ENCODE measurements at regions not wholly inside any gene's neighbourhood (a gene's known extent, or its start where the extent isn't known, plus 50 kb on each side); places are given as distances from the start of the nearest gene placed in this dataset.

- Histone ChIP-seq H3K36me3 (ENCODE audit: insufficient read depth) (no peaks in the 10 kb centered on the region), H3K27ac (ENCODE audit: low read depth) (no peak overlapping the region), H3K79me2 (replicated peaks; ENCODE audit: insufficient read depth) (no peaks in the 10 kb centered on the region), H3K27me3 (ENCODE audit: insufficient read depth) (no peaks in the 10 kb centered on the region), H3K4me1 (ENCODE audit: insufficient read depth) (no peaks in the 10 kb centered on the region), H4K20me1 (replicated peaks; ENCODE audit: insufficient read depth) (no peaks in the 10 kb centered on the region), H3K4me3 (no peak overlapping the region), H3K4me2 (no peak overlapping the region), H3F3A (replicated peaks; ENCODE audit: low read depth) (no peaks in the 10 kb centered on the region), H2AFZ (peak overlapping the region; percentile 93), H3K9me2 (ENCODE audit: insufficient read depth) (no peaks in the 10 kb centered on the region)
- H3K4me3 Mint-ChIP-seq = no peak overlapping the region
- H3K36me3 Mint-ChIP-seq (ENCODE audit: low read depth) = no peaks in the 10 kb centered on the region
- no peak for DNase-seq (ENCODE audit: low spot score)
- no peaks in the 10 kb centered on the region for H3K9me3 Mint-ChIP-seq
- H3K4me1 Mint-ChIP-seq = peaks cover 2% of the 10 kb centered on the region; the same call in 2 of the 3 replicates
- ATAC-seq = no peak
- H3K27ac Mint-ChIP-seq = no peak overlapping the region
- H3K27me3 Mint-ChIP-seq (ENCODE audit: insufficient read depth, low read depth, poor library complexity) = peaks cover 6% of the 10 kb centered on the region
- TF ChIP-seq CTCF (conservative IDR thresholded peaks at IDR 0.05; ENCODE audit: low read depth in 2 of 2) = no peak
- TF ChIP-seq, protein P1, sequence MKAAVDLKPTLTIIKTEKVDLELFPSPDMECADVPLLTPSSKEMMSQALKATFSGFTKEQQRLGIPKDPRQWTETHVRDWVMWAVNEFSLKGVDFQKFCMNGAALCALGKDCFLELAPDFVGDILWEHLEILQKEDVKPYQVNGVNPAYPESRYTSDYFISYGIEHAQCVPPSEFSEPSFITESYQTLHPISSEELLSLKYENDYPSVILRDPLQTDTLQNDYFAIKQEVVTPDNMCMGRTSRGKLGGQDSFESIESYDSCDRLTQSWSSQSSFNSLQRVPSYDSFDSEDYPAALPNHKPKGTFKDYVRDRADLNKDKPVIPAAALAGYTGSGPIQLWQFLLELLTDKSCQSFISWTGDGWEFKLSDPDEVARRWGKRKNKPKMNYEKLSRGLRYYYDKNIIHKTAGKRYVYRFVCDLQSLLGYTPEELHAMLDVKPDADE (IDR thresholded peaks at IDR 0.05) = no peak
- TF ChIP-seq REST (IDR thresholded peaks at IDR 0.05; ENCODE audit: unreplicated experiment) = no peak
- TF ChIP-seq ZNF114 (CRISPR knock-in tag; IDR thresholded peaks at IDR 0.05) = no peak
- no peak for TF ChIP-seq NANOG (IDR thresholded peaks at IDR 0.05; ENCODE audit: borderline replicate concordance)
- TF ChIP-seq EZH2 (IDR thresholded peaks at IDR 0.05; ENCODE audit: low read depth, unreplicated experiment) = no peak
- no peak for TF ChIP-seq STAT1 (IDR thresholded peaks at IDR 0.05; ENCODE audit: unreplicated experiment)
- TF ChIP-seq EZH2phosphoT487 (IDR thresholded peaks at IDR 0.05; ENCODE audit: unreplicated experiment) = no peak
- no peak for TF ChIP-seq POLR2AphosphoS5 (IDR thresholded peaks at IDR 0.05; ENCODE audit: low read depth)
- TF ChIP-seq ZNF331 (CRISPR knock-in tag; IDR thresholded peaks at IDR 0.05; ENCODE audit: low read depth) = no peak
- TF ChIP-seq, protein P2, sequence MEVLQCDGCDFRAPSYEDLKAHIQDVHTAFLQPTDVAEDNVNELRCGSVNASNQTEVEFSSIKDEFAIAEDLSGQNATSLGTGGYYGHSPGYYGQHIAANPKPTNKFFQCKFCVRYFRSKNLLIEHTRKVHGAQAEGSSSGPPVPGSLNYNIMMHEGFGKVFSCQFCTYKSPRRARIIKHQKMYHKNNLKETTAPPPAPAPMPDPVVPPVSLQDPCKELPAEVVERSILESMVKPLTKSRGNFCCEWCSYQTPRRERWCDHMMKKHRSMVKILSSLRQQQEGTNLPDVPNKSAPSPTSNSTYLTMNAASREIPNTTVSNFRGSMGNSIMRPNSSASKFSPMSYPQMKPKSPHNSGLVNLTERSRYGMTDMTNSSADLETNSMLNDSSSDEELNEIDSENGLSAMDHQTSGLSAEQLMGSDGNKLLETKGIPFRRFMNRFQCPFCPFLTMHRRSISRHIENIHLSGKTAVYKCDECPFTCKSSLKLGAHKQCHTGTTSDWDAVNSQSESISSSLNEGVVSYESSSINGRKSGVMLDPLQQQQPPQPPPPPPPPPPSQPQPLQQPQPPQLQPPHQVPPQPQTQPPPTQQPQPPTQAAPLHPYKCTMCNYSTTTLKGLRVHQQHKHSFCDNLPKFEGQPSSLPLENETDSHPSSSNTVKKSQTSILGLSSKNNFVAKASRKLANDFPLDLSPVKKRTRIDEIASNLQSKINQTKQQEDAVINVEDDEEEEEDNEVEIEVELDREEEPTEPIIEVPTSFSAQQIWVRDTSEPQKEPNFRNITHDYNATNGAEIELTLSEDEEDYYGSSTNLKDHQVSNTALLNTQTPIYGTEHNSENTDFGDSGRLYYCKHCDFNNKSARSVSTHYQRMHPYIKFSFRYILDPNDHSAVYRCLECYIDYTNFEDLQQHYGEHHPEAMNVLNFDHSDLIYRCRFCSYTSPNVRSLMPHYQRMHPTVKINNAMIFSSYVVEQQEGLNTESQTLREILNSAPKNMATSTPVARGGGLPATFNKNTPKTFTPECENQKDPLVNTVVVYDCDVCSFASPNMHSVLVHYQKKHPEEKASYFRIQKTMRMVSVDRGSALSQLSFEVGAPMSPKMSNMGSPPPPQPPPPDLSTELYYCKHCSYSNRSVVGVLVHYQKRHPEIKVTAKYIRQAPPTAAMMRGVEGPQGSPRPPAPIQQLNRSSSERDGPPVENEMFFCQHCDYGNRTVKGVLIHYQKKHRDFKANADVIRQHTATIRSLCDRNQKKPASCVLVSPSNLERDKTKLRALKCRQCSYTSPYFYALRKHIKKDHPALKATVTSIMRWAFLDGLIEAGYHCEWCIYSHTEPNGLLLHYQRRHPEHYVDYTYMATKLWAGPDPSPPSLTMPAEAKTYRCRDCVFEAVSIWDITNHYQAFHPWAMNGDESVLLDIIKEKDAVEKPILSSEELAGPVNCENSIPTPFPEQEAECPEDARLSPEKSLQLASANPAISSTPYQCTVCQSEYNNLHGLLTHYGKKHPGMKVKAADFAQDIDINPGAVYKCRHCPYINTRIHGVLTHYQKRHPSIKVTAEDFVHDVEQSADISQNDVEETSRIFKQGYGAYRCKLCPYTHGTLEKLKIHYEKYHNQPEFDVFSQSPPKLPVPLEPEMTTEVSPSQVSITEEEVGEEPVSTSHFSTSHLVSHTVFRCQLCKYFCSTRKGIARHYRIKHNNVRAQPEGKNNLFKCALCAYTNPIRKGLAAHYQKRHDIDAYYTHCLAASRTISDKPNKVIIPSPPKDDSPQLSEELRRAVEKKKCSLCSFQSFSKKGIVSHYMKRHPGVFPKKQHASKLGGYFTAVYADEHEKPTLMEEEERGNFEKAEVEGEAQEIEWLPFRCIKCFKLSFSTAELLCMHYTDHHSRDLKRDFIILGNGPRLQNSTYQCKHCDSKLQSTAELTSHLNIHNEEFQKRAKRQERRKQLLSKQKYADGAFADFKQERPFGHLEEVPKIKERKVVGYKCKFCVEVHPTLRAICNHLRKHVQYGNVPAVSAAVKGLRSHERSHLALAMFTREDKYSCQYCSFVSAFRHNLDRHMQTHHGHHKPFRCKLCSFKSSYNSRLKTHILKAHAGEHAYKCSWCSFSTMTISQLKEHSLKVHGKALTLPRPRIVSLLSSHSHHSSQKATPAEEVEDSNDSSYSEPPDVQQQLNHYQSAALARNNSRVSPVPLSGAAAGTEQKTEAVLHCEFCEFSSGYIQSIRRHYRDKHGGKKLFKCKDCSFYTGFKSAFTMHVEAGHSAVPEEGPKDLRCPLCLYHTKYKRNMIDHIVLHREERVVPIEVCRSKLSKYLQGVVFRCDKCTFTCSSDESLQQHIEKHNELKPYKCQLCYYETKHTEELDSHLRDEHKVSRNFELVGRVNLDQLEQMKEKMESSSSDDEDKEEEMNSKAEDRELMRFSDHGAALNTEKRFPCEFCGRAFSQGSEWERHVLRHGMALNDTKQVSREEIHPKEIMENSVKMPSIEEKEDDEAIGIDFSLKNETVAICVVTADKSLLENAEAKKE (CRISPR knock-in tag; IDR thresholded peaks at IDR 0.05) = no peak
- TF ChIP-seq JUNB (IDR thresholded peaks at IDR 0.05; ENCODE audit: unreplicated experiment) = no peak
- no peak for TF ChIP-seq CREB1 (CRISPR knock-in tag; IDR thresholded peaks at IDR 0.05; ENCODE audit: low read depth)
These were observed 94.3 kb upstream of the NKX2-2 start for GRCh38 chr20:21607971-21608725.
